Endothelial cell of umbilical vein (primary cell): ENCODE measurements at regions not wholly inside any gene's neighbourhood (a gene's known extent, or its start where the extent isn't known, plus 50 kb on each side); places are given as distances from the start of the nearest gene placed in this dataset.

Experiments
- BruUV-seq: library from RNA; stranded (reverse); fragments of 400-500 nt; replicated peaks from 2 replicates; lab custom pipeline; 2021; lab: Mats Ljungman, UMichigan
- CTCF ChIA-PET: fragments of 300-600, 350-600 bp; sonication (Branson Sonifier 250); formaldehyde crosslinking; loops from one replicate; lab custom pipeline; 2021; ENCODE audit warnings: antibody characterized with exemption, inconsistent platforms; lab: Charles Lee
- POLR2A ChIA-PET: fragments of 300-600, 350-600 bp; sonication (Branson Sonifier 250); formaldehyde crosslinking; loops from one replicate; lab custom pipeline; 2021; ENCODE audit warnings: antibody characterized with exemption, inconsistent platforms; lab: Charles Lee
- DNase-seq: peaks from one replicate; pipeline ENCODE4 v3.0.0-alpha.2; 2011; ENCODE audit warnings: low read depth, low spot score
- FAIRE-seq: peaks from 2 replicates; lab custom pipeline; 2011; peaks lifted over from hg19 to GRCh38; lab: Jason Lieb, UNC
- H2AFZ ChIP-seq: 2 replicates; pipeline ENCODE4 v1.6.0; 2012; ENCODE audit warnings: low read depth, low read length, control low read depth, inconsistent platforms
- H3K27ac ChIP-seq: 2 replicates; pipeline ENCODE4 v1.5.1; 2011; ENCODE audit warnings: low read depth, mild to moderate bottlenecking, control low read depth, low read length, moderate library complexity; ENCODE audit not compliant: insufficient read depth
- H3K27me3 ChIP-seq, 2 experiments: 2 replicates each; pipeline versions ENCODE4 v1.6.0 to v1.6.1; 2011; ENCODE audit warnings: low read length in 2 of 2, mixed read lengths in 1 of 2; ENCODE audit not compliant: control insufficient read depth in 2 of 2, insufficient read depth in 2 of 2
- H3K36me3 ChIP-seq, 2 experiments: 2 replicates in 1 of 2; 3 replicates in 1 of 2; pipeline ENCODE4 v1.5.1; 2011; ENCODE audit warnings: low read length in 2 of 2, mild to moderate bottlenecking in 1 of 2, moderate library complexity in 1 of 2; ENCODE audit not compliant: control insufficient read depth in 2 of 2, insufficient read depth in 2 of 2; ENCODE audit errors: extremely low read depth in 1 of 2
- H3K4me1 ChIP-seq: 3 replicates; pipeline ENCODE4 v1.5.1; 2011; ENCODE audit warnings: mild to moderate bottlenecking, low read length; ENCODE audit not compliant: control insufficient read depth, insufficient read depth; ENCODE audit errors: extremely low read depth
- H3K4me2 ChIP-seq: 2 replicates; pipeline ENCODE4 v1.6.1; 2011; ENCODE audit warnings: low read length, control low read depth, mixed read lengths; ENCODE audit not compliant: insufficient read depth
- H3K4me3 ChIP-seq, 3 experiments: fragments of 200-600 bp in 1 of 3; sonication (generic), shearing (Covaris generic) in 1 of 3; replicated peaks in 1 of 3; 2 replicates each; pipeline ENCODE4 v1.5.1; 2011 to 2016; ENCODE audit warnings: control low read depth in 3 of 3, low read length in 3 of 3, mild to moderate bottlenecking in 2 of 3, inconsistent platforms in 1 of 3, low read depth in 1 of 3, moderate library complexity in 1 of 3; ENCODE audit not compliant: insufficient read depth in 1 of 3
- H3K79me2 ChIP-seq: 2 replicates; pipeline ENCODE4 v1.6.0; 2012; ENCODE audit warnings: low read length, inconsistent platforms; ENCODE audit not compliant: control insufficient read depth, insufficient read depth
- H3K9ac ChIP-seq: replicated peaks from 2 replicates; pipeline ENCODE3; 2011; ENCODE audit warnings: low read length, control low read depth; ENCODE audit not compliant: insufficient read depth; ENCODE audit errors: extremely low read depth
- H3K9me1 ChIP-seq: replicated peaks from 3 replicates; pipeline ENCODE4 v1.6.0; 2011; ENCODE audit warnings: mild to moderate bottlenecking, low read length; ENCODE audit not compliant: control insufficient read depth, insufficient read depth; ENCODE audit errors: extremely low read depth
- H3K9me3 ChIP-seq: replicated peaks from 2 replicates; pipeline ENCODE4 v1.5.1; 2012; ENCODE audit warnings: low read length, inconsistent platforms; ENCODE audit not compliant: control insufficient read depth, insufficient read depth
- H4K20me1 ChIP-seq: replicated peaks from 2 replicates; pipeline ENCODE3; 2011; ENCODE audit warnings: mild to moderate bottlenecking, low read length; ENCODE audit not compliant: control insufficient read depth, insufficient read depth; ENCODE audit errors: extremely low read depth
- EZH2 ChIP-seq: IDR thresholded peaks from 2 replicates; pipeline ENCODE4 v1.6.1; 2012; ENCODE audit warnings: borderline replicate concordance, low read depth, mild to moderate bottlenecking, moderate library complexity, low read length, inconsistent platforms; ENCODE audit not compliant: severe bottlenecking
- FOS ChIP-seq: IDR thresholded peaks from 2 replicates; pipeline ENCODE4 v1.6.1; 2011; ENCODE audit warnings: mild to moderate bottlenecking, low read length, moderate library complexity, borderline replicate concordance; ENCODE audit not compliant: insufficient read depth
- GATA2 ChIP-seq: IDR thresholded peaks from 2 replicates; pipeline ENCODE4 v1.7.0; 2011; ENCODE audit warnings: low read depth, mild to moderate bottlenecking, moderate library complexity, mixed read lengths, low read length; ENCODE audit not compliant: insufficient read length, insufficient read depth
- JUN ChIP-seq: IDR thresholded peaks from 2 replicates; pipeline ENCODE4 v1.6.1; 2011; ENCODE audit warnings: borderline replicate concordance, low read depth; ENCODE audit not compliant: insufficient read length, insufficient read depth
- MAX ChIP-seq: IDR thresholded peaks from 2 replicates; pipeline ENCODE4 v1.6.1; 2011; ENCODE audit not compliant: insufficient read depth, insufficient read length
- MYC ChIP-seq: IDR thresholded peaks from one replicate; pipeline ENCODE4 v1.6.1; 2011; ENCODE audit warnings: mild to moderate bottlenecking, low read depth, low read length
- POLR2A ChIP-seq: IDR thresholded peaks from 2 replicates; pipeline ENCODE4 v1.6.1; 2012; ENCODE audit warnings: low read depth, mild to moderate bottlenecking, control low read depth, low read length
- POLR2AphosphoS5 ChIP-seq: IDR thresholded peaks from 2 replicates; pipeline ENCODE4 v1.6.1; 2012; ENCODE audit warnings: low read depth, mild to moderate bottlenecking, control low read depth, low read length, moderate library complexity; ENCODE audit not compliant: insufficient read depth
- dilution Hi-C: fragments of 300-500 bp; cut with MboI; formaldehyde crosslinking; loops from one replicate; pipeline ENCODE4 v1.15.0; 2019; ENCODE audit warnings: low sequenced_read_pairs; ENCODE audit not compliant: extremely low pct_ligation_motif_present
- intact Hi-C: fragments of 100-400 bp; cut with micrococcal nuclease; formaldehyde crosslinking; loops from one replicate; pipeline ENCODE4 v1.10.0; 2022
- TF ChIP-seq, protein P1 (sequence below), 2 donors: IDR thresholded peaks; 1 replicate in 1 of 2; 2 replicates in 1 of 2; pipeline ENCODE4 v1.5.1; 2011; ENCODE audit warnings: low read length in 2 of 2, mild to moderate bottlenecking in 2 of 2, moderate library complexity in 2 of 2, control low read depth in 1 of 2, inconsistent platforms in 1 of 2, low read depth in 1 of 2; ENCODE audit not compliant: insufficient read depth in 1 of 2; ENCODE audit errors: extremely low read depth in 1 of 2

DNA sequence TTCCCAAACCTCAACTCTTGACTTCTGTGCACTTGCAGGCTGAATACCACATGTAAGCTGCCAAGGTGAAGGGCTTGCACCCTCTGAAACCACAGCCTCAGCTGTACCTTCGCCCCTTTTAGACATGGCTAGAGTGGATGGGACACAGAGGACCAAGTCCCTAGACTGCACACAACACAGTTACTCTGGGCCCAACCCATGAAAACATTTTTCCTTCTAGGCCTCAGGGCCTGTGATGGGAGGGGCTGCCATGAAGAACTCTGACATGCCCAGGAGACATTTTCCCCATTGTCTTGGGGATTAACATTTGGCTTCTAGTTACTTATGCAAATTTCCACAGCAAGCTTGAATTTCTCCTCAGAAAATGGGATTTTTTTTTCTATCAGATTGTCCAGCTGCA is 331.0 kb upstream of the RGMB start:
- ChIA-PET CTCF (interaction anchor here (1.0 kb wide), 1 partner anchor 326 kb away, joined by 3 read pairs; no protein-coding TSS in a partner anchor), POLR2A (no interaction called here)
- H3K9ac ChIP-seq, result no peak overlapping the region
- TF ChIP-seq POLR2A (no peak), MAX (no peak), MYC (no peak), GATA2 (no peak), EZH2 (no peak), FOS (no peak), POLR2AphosphoS5 (no peak), JUN (no peak)
- TF ChIP-seq, protein P1, sequence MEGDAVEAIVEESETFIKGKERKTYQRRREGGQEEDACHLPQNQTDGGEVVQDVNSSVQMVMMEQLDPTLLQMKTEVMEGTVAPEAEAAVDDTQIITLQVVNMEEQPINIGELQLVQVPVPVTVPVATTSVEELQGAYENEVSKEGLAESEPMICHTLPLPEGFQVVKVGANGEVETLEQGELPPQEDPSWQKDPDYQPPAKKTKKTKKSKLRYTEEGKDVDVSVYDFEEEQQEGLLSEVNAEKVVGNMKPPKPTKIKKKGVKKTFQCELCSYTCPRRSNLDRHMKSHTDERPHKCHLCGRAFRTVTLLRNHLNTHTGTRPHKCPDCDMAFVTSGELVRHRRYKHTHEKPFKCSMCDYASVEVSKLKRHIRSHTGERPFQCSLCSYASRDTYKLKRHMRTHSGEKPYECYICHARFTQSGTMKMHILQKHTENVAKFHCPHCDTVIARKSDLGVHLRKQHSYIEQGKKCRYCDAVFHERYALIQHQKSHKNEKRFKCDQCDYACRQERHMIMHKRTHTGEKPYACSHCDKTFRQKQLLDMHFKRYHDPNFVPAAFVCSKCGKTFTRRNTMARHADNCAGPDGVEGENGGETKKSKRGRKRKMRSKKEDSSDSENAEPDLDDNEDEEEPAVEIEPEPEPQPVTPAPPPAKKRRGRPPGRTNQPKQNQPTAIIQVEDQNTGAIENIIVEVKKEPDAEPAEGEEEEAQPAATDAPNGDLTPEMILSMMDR (IDR thresholded peaks at IDR 0.05; ENCODE audit: extremely low read depth in 1 of 2, insufficient read depth in 1 of 2, low read depth in 1 of 2, low read length in 2 of 2), result no peak
- dilution Hi-C loops, result no loop called here
- no peaks in the 10 kb centered on the region for H4K20me1 ChIP-seq
- BruUV-seq, result no TSS peak
- DNase-seq (no peak), FAIRE-seq (no peak)
- H3K36me3 ChIP-seq, result no peaks in the 10 kb centered on the region
- H2AFZ ChIP-seq, result no peak overlapping the region
- no peaks in the 10 kb centered on the region for H3K79me2 ChIP-seq
- H3K4me1 ChIP-seq, result no peaks in the 10 kb centered on the region
- intact Hi-C loops, result no loop called here
- peaks cover 2% of the 10 kb centered on the region for H3K9me3 ChIP-seq
- no peaks in the 10 kb centered on the region for H3K27me3 ChIP-seq
- H3K4me3 ChIP-seq, result no peak overlapping the region
- no peak overlapping the region for H3K27ac ChIP-seq
- H3K9me1 ChIP-seq, result no peaks in the 10 kb centered on the region
- H3K4me2 ChIP-seq, result no peak overlapping the region
